Activated CD8-positive, alpha-beta memory T cell treated with anti-CD3 and anti-CD28 coated beads, Interleukin-2, amount 50 U/mL, for 1 hour (primary cell): ENCODE measurements at regions not wholly inside any gene's neighbourhood (a gene's known extent, or its start where the extent isn't known, plus 50 kb on each side); places are given as distances from the start of the nearest gene placed in this dataset.
"Not testable (repeated sequence)": the region's sequence is repeated elsewhere in the genome, so short reads cannot be mapped to it uniquely, and the experiment has no call there.

ENCODE experiments used
- DNase-seq: peaks from one replicate; pipeline ENCODE4 v3.0.0-alpha.2; 2020; ENCODE audit errors: extremely low read depth

DNA sequence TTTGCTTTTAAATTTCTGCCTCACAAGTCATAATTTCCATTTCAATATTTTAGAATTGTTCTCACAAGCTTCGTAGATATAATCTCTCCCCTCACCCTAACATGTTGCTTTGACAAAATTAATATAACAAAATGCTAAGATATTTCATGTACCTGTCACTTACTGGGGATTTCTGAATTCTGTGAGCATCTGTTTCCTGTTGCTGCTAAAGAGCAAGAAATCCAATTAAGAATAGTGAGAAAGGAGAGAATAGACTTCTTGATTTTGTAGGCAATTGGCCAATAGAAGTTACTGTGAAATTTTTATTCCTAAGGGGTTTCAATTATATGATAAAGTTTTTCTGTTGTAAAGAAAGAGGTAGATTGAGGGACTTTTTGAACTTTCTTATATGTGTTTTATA is 796.5 kb upstream of the ARRDC3 start:
- DNase-seq: no peak

DNA sequence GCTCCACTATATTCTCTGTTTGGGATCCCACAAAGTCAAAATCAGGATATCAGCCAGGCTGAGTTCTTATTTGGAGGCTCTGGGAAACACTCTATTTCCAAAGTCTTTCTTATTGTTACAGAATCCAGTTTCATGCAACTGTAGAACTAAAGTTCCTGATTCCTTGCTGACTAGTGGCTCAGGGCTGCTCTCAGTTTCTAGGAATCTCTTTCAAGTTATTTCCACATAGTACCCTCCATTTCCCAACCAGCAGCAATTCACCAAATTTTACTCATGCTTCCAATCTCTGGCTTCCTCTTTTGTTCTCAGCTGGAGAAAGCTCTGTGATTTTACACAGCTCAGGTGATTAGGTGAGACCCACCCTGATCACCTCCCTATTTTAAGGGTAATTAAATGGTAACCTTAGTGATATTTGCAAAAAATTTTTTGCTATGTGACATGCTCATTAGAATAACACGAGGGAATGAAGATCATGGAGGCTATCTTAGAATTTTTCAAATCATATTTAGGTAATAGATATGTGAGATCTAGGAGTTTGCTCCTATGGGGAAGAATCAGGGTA is 794.9 kb upstream of the ARRDC3 start:
- DNase-seq: no peak

- DNase-seq: no peak
These were observed 780.8 kb upstream of the ARRDC3 start for GRCh38 chr5:92163906-92164305.

GRCh38 chr5:92147798-92148197 is 764.7 kb upstream of the ARRDC3 start:
- DNase-seq: no peak

DNA sequence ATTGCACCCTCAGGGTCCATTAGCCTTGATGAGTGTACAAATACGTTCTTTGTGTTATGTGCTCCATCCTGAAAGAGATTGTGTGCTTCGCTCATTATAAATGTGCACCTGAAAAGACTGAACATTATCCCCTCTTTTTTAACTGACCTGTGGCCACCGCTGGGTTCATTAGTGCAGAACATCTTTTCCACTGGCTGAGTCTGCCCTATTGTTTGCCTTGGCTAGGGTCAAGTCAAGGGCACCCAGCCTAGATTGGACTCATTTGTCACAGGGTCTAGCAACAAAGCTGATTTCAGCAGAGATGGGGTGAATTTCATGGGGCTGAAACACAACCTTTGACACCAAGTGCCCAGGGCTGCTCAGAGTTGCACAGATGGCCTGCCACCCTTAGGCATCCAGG is 764.1 kb upstream of the ARRDC3 start:
- no peak for DNase-seq

GRCh38 chr5:92145852-92146251 is 762.7 kb upstream of the ARRDC3 start:
- no peak for DNase-seq

GRCh38 chr5:92144824-92145223 is 761.7 kb upstream of the ARRDC3 start:
- no peak for DNase-seq

DNA sequence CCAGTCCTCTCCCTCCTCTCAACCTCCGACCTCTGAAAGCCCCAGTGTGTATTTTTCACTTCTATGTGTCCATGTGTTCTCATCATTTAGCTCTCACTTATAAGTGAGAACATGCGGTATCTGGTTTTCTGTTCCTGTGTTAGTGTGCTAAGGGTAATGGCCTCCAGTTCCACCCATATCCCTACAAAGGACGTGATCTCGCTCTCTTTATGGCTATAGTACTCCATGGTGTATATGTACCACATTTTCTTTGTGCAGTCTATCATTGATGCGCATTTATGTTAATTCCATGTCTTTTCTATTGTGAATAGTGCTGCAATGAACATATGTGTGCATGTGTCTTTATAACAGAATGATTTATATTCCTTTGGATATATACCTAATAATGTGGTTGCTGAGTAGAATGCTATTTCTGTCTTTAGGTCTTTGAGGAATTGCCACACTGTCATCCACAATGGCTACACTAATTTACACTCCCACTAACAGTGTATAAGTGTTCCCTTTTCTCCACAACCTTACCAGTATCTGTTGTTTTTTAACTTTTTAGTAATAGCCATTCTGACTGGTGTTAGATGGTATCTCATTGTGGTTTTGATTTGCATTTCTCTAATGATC is 749.3 kb upstream of the ARRDC3 start:
- not testable (repeated sequence) for DNase-seq

GRCh38 chr5:92126182-92126581 is 743.1 kb upstream of the ARRDC3 start:
- DNase-seq: no peak

- DNase-seq: no peak
These were observed 736.0 kb upstream of the ARRDC3 start for GRCh38 chr5:92119110-92119509.

DNA sequence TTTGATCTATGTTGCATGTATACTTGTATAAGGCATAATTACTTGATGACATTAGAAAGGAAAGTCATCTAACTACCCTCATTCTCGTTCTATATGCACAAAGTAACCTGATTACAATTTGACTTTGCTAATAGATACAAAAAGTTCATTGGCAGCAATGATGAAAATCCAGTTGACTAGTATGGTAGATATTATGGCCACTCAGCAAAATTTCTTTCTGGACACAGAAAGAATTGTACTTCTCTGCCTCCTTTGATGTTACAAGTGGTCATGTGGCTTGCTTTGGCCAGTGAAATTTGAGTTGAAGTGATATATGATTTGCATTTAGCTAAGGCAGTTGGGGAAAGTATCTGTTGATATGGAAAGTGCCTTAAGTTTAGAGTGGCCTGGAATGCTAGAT is 723.7 kb upstream of the ARRDC3 start:
- no peak for DNase-seq

DNA sequence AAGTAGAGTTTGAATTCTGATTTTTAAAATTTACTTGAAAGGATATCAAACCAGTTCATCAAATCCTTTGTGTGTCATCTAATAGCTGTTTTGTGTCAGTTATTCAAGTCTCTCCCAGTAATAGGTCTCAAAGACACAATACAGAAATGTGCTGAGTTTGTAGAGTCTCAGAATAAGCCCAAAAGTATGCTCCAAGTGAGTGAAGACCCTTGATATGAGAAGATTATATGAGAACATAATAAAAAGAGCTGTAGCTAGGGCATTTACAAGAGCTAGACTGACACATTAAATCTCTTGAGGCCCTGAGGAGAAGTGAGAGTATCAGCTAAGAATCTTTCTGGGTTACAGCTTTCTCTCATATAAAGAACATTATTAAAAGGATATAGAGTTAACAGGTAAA is 721.0 kb upstream of the ARRDC3 start:
- DNase-seq: no peak

DNA sequence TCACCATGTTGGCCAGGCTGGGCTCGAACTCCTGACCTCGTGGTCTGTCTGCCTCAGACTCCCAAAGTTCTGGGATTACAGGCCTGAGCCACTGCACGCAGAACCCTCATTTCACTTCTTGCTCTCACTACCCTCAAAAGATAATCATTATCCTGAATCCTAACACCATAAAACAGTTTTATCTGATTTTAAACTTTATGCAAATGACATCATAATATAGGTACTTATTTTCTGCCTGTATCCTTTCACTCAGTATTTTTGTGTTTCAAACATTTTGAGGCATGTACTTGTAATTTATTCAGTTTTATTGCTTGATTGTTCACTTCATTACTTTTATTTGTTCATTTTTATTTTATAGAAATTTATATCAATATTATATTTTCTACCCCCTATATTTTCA is 719.2 kb upstream of the ARRDC3 start:
- DNase-seq: no peak

DNA sequence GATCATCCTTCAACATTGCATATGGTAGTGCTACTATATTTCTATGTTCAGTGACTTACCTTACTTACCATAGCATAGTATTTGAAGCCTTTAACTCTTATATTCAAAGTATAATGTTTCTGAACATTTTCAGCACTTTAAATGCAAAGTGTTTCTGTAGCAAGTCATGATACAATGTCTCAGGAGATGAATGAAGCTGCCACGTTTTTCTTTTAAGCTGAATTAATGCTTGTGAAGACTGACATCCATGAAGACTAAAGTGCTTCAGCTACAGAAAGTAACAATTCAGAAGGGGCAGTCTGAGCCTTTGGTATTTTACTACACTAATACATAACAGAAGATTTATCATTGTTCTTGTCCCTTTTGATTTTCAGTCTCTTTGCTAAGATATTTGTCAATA is 709.1 kb upstream of the ARRDC3 start:
- DNase-seq: no peak

- DNase-seq: no peak
These were observed 703.1 kb upstream of the ARRDC3 start for GRCh38 chr5:92086059-92086811.

DNA sequence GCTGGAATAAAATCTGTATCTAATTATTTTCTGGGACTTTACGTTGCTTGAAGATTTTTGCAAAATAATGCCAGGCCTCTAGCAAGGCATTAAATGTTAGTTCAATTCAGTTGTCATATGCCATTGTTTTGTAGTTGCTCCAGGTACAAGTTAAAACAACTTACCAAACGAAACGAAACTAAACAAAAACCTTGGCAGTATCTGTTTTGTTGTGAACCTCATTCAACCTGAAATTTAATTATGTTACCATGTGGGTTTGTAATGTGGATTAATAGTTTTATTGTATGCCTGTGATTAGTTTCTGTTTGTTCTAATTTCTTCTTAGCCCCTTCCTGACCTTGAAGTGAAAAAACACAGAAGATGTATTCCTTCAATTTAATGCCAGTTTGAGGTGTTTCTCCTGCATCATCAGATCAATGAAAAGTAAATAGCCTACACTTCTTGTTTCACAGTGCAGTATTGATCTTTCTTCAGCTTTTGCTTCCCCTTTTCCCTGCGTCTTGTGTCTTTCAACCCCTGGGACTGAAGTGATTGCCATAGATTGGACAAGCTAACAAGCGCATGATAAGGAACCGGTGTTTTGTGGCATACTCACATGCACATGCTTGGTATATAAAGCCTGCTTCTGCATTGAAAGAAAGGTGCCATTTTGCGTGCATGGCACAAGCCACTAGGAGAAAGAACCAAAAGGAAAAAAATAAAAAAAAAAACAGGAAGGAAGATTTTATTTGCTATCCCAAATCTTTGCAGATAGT is 699.0 kb upstream of the ARRDC3 start:
- no peak for DNase-seq

- no peak for DNase-seq
These were observed 687.7 kb upstream of the ARRDC3 start for GRCh38 chr5:92070786-92071185.

GRCh38 chr5:92064993-92065392 is 681.9 kb upstream of the ARRDC3 start:
- no peak for DNase-seq

DNA sequence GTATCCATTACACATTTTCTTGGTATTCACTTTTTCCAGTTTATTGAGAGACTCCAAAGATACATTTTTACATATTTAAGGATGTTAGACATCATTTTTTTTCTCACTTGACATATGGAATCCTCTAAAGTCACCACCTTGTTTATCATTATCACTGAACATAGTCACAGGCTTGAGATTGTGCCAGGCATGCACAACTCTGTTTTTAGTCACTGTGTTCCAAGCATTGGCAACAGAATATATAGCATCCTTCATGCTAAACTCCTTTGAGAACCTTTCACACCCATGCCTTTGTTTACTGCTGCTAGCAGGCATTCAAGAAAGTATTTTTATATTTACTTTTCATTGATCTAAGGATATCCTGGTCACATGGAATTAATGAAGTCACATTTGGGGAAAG is 668.6 kb upstream of the ARRDC3 start:
- no peak for DNase-seq

DNA sequence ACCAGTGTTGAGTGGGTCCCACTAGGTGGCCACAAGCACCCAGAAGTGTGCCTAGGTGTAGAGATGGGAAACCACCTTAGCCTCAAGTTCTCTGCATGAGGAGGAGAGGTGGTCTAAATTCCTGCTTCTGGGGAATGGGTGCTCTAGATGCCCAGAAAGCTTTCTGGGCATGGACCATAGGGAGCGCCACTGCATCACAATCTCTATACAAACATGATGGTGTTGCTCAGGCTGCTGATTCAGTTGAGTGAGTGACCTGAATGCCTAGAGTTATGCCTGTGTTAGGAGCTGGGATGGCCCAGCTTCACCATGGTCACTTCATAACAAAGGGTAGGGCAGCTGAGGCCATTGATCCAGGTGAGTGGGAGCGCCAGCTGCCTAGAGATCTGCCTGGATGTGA is 667.9 kb upstream of the ARRDC3 start:
- DNase-seq: no peak

DNA sequence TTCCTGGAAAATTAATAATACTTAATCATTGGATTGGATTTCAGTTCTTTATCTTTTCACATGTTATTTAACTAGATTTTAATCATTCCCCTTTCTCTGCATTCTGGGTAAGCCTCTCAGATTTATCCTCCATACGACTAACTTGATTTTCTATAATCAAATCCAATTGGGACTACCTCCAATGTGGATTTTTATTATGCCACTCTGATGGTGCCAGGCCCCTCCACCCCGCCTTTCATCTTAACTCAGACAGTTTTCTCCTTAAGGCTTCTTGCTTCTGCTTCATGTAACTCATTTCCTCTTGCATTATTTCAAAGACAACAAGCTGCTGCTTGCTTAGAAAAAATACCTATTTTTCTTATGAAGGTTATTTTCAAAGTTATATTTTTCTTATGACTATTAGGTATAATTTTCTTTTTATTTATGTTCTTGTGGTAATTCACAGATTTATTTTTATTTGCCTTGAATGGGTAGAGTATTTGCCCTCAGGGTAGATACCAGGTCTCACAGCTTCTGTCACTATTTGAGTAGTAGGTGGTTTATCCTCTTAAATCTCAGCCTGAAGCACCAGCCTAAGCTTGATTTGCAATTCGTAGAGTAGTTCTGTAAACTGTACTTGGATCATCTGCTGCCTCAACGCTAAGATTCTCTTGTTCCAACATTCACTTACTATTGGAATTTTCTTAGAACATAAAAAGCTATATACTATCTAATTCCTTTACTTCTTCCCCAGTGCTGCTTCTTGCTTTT is 659.0 kb upstream of the ARRDC3 start:
- no peak for DNase-seq

GRCh38 chr5:92041206-92041605 is 658.1 kb upstream of the ARRDC3 start:
- no peak for DNase-seq
